ENCODE measurements at regions not wholly inside any gene's neighbourhood (a gene's known extent, or its start where the extent isn't known, plus 50 kb on each side); places are given as distances from the start of the nearest gene placed in this dataset.
"Not testable (repeated sequence)": the region's sequence is repeated elsewhere in the genome, so short reads cannot be mapped to it uniquely, and the experiment has no call there.

GRCh38 chr16:87045466-87046216 is 271.6 kb downstream of the C16orf95 start:
- ChIA-PET CTCF (no interaction called here), POLR2A (interaction anchor here (0.6 kb wide), 1 partner anchor 64 kb away, joined by 3 read pairs; no protein-coding TSS in a partner anchor)
- no peaks in the 10 kb centered on the region for H3K27me3 Mint-ChIP-seq (ENCODE audit: low read depth)
- H3K27ac Mint-ChIP-seq = no peak overlapping the region
- DNase-seq (no peak), ATAC-seq (no peak)
- no peaks in the 10 kb centered on the region for H3K9me3 Mint-ChIP-seq (ENCODE audit: insufficient read depth)
- no peak overlapping the region for H3K4me3 Mint-ChIP-seq
- no peaks in the 10 kb centered on the region for H3K36me3 Mint-ChIP-seq (ENCODE audit: low read depth)
- no peaks in the 10 kb centered on the region for H3K4me1 Mint-ChIP-seq (ENCODE audit: low read depth)

GRCh38 chr16:87046235-87046634 is 271.0 kb downstream of the C16orf95 start:
- ATAC-seq (no peak), DNase-seq (no peak)
- no peaks in the 10 kb centered on the region for H3K9me3 Mint-ChIP-seq (ENCODE audit: insufficient read depth)
- no peaks in the 10 kb centered on the region for H3K36me3 Mint-ChIP-seq (ENCODE audit: low read depth)
- H3K27me3 Mint-ChIP-seq (ENCODE audit: low read depth) = no peaks in the 10 kb centered on the region
- POLR2A ChIA-PET = interaction anchor here (0.6 kb wide), 1 partner anchor 64 kb away, joined by 3 read pairs; no protein-coding TSS in a partner anchor
- no peak overlapping the region for H3K27ac Mint-ChIP-seq
- CTCF ChIA-PET = interaction anchor here (1.7 kb wide), 1 partner anchor 16 kb away, joined by 5 read pairs; no protein-coding TSS in a partner anchor
- no peak overlapping the region for H3K4me3 Mint-ChIP-seq
- no peaks in the 10 kb centered on the region for H3K4me1 Mint-ChIP-seq (ENCODE audit: low read depth)

- Mint-ChIP-seq H3K27me3 (ENCODE audit: low read depth) (no peaks in the 10 kb centered on the region), H3K4me1 (ENCODE audit: low read depth) (no peaks in the 10 kb centered on the region), H3K36me3 (ENCODE audit: low read depth) (no peaks in the 10 kb centered on the region), H3K27ac (no peak overlapping the region), H3K9me3 (ENCODE audit: insufficient read depth) (no peaks in the 10 kb centered on the region), H3K4me3 (no peak overlapping the region)
- CTCF ChIA-PET = interaction anchor here (1.7 kb wide), 1 partner anchor 15 kb away, joined by 5 read pairs; no protein-coding TSS in a partner anchor
- ATAC-seq (no peak), DNase-seq (no peak)
- POLR2A ChIA-PET = no interaction called here
Measured at GRCh38 chr16:87047221-87048037, 269.8 kb downstream of the C16orf95 start.

- no peaks in the 10 kb centered on the region for H3K36me3 Mint-ChIP-seq (ENCODE audit: low read depth)
- H3K4me1 Mint-ChIP-seq (ENCODE audit: low read depth) = no peaks in the 10 kb centered on the region
- H3K4me3 Mint-ChIP-seq = no peak overlapping the region
- ATAC-seq (no peak), DNase-seq (no peak)
- ChIA-PET CTCF (interaction anchor here (1.7 kb wide), 1 partner anchor 14 kb away, joined by 5 read pairs; no protein-coding TSS in a partner anchor), POLR2A (no interaction called here)
- no peak overlapping the region for H3K27ac Mint-ChIP-seq
- no peaks in the 10 kb centered on the region for H3K9me3 Mint-ChIP-seq (ENCODE audit: insufficient read depth)
- H3K27me3 Mint-ChIP-seq (ENCODE audit: low read depth) = no peaks in the 10 kb centered on the region
Measured at GRCh38 chr16:87048038-87048729, 269.0 kb downstream of the C16orf95 start.

- ATAC-seq = no peak
- H3K4me3 Mint-ChIP-seq = no peak overlapping the region
- H3K27ac Mint-ChIP-seq = no peak overlapping the region
- POLR2A ChIA-PET = no interaction called here
- no peaks in the 10 kb centered on the region for H3K36me3 Mint-ChIP-seq (ENCODE audit: low read depth)
- no peak for DNase-seq
- no peaks in the 10 kb centered on the region for H3K4me1 Mint-ChIP-seq (ENCODE audit: low read depth)
- CTCF ChIA-PET = no interaction called here
- H3K27me3 Mint-ChIP-seq (ENCODE audit: low read depth) = no peaks in the 10 kb centered on the region
- H3K9me3 Mint-ChIP-seq (ENCODE audit: insufficient read depth) = no peaks in the 10 kb centered on the region
Measured at GRCh38 chr16:87048730-87049115, 268.5 kb downstream of the C16orf95 start.

- CTCF ChIA-PET; H3K4me1 Mint-ChIP-seq (ENCODE audit: low read depth); ATAC-seq; H3K27me3 Mint-ChIP-seq (ENCODE audit: low read depth); DNase-seq; H3K4me3 Mint-ChIP-seq; H3K36me3 Mint-ChIP-seq (ENCODE audit: low read depth); POLR2A ChIA-PET; H3K27ac Mint-ChIP-seq; H3K9me3 Mint-ChIP-seq (ENCODE audit: insufficient read depth): not testable (repeated sequence)
Measured at GRCh38 chr16:87049216-87049615, 268.0 kb downstream of the C16orf95 start.

- ATAC-seq (no peak), DNase-seq (no peak)
- no peaks in the 10 kb centered on the region for H3K4me1 Mint-ChIP-seq (ENCODE audit: low read depth)
- CTCF ChIA-PET = no interaction called here
- no peak overlapping the region for H3K4me3 Mint-ChIP-seq
- H3K27ac Mint-ChIP-seq = no peak overlapping the region
- H3K9me3 Mint-ChIP-seq (ENCODE audit: insufficient read depth) = no peaks in the 10 kb centered on the region
- no peaks in the 10 kb centered on the region for H3K27me3 Mint-ChIP-seq (ENCODE audit: low read depth)
- POLR2A ChIA-PET = no interaction called here
- no peaks in the 10 kb centered on the region for H3K36me3 Mint-ChIP-seq (ENCODE audit: low read depth)
Measured at GRCh38 chr16:87050142-87050541, 267.1 kb downstream of the C16orf95 start.

GRCh38 chr16:87051526-87052320 is 265.5 kb downstream of the C16orf95 start:
- ATAC-seq (no peak), DNase-seq (no peak)
- ChIA-PET POLR2A (no interaction called here), CTCF (interaction anchor here (1.4 to 2.3 kb wide), 2 partner anchors 10 to 487 kb away, joined by 5 to 10 read pairs; no protein-coding TSS in a partner anchor)
- no peaks in the 10 kb centered on the region for H3K36me3 Mint-ChIP-seq (ENCODE audit: low read depth)
- no peaks in the 10 kb centered on the region for H3K9me3 Mint-ChIP-seq (ENCODE audit: insufficient read depth)
- H3K27me3 Mint-ChIP-seq (ENCODE audit: low read depth) = no peaks in the 10 kb centered on the region
- no peaks in the 10 kb centered on the region for H3K4me1 Mint-ChIP-seq (ENCODE audit: low read depth)
- no peak overlapping the region for H3K4me3 Mint-ChIP-seq
- no peak overlapping the region for H3K27ac Mint-ChIP-seq

- Mint-ChIP-seq H3K27ac (no peak overlapping the region), H3K9me3 (ENCODE audit: insufficient read depth) (no peaks in the 10 kb centered on the region), H3K4me1 (ENCODE audit: low read depth) (no peaks in the 10 kb centered on the region), H3K27me3 (ENCODE audit: low read depth) (no peaks in the 10 kb centered on the region), H3K4me3 (no peak overlapping the region), H3K36me3 (ENCODE audit: low read depth) (no peaks in the 10 kb centered on the region)
- no peak for DNase-seq
- ChIA-PET POLR2A (no interaction called here), CTCF (interaction anchor here (1.4 to 2.3 kb wide), 2 partner anchors 10 to 488 kb away, joined by 5 to 10 read pairs; no protein-coding TSS in a partner anchor)
- no peak for ATAC-seq
Measured at GRCh38 chr16:87052506-87052905, 264.7 kb downstream of the C16orf95 start.

- Mint-ChIP-seq H3K9me3 (ENCODE audit: insufficient read depth) (no peaks in the 10 kb centered on the region), H3K4me3 (no peak overlapping the region), H3K4me1 (ENCODE audit: low read depth) (no peaks in the 10 kb centered on the region), H3K27ac (no peak overlapping the region), H3K36me3 (ENCODE audit: low read depth) (no peaks in the 10 kb centered on the region), H3K27me3 (ENCODE audit: low read depth) (no peaks in the 10 kb centered on the region)
- CTCF ChIA-PET = interaction anchor here (1.1 to 2.3 kb wide), 2 partner anchors 9 kb away, joined by 3 to 10 read pairs; no protein-coding TSS in a partner anchor
- POLR2A ChIA-PET = no interaction called here
- ATAC-seq = no peak
- no peak for DNase-seq
Measured at GRCh38 chr16:87053016-87053982, 263.9 kb downstream of the C16orf95 start.
